ENCODE measurements at regions not wholly inside any gene's neighbourhood (a gene's known extent, or its start where the extent isn't known, plus 50 kb on each side); places are given as distances from the start of the nearest gene placed in this dataset.

DNA sequence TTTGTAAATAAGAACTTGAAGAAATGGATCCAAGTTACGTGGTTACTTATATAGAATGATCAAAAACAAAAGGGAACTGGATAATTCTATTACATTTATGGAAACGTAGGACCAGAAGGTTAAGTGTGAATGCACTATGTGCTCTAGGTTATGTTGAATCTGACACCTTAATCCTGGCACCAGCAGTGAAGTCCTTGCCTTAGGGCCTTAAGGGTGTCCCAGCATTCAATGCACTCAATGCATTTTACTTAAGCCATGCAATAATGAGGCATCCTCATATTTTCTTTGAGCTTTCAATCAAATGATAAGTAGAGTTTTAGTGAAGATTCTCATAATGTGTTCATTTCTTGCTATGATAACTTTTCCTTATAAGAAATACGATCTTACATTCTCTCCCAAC lies 178.3 kb upstream of the AGR3 start (continued):
- no peak for TF ChIP-seq NR2F1 (conservative IDR thresholded peaks at IDR 0.05)
- no peak for TF ChIP-seq RBBP5 (conservative IDR thresholded peaks at IDR 0.05)
- TF ChIP-seq CBFB (IDR thresholded peaks at IDR 0.05; ENCODE audit: low read depth) = no peak
- no peak for TF ChIP-seq MEF2A (IDR thresholded peaks at IDR 0.05; ENCODE audit: insufficient read depth, low read depth, low read length)
- no peak for TF ChIP-seq CHD2 (IDR thresholded peaks at IDR 0.05; ENCODE audit: borderline replicate concordance, low read depth, low read length)

DNA sequence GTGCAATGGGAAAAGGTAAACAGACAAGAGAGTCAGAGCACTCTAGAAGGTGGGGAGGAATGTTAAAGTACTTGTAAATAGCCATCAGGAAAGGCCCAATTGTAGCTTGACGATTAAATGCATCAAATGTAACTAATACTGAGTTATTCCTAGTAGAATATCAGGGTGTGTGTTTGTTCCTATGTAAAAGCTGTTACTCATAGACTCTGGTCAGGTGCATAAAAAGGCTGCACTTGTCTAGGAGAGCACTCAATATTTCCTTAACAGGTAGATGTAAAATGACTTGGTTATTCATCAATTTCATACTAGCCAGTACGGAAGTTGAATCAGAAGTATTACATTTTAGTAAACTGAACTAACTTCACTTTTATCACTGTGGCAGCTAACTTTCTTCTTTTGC lies 179.7 kb upstream of the AGR3 start:
- ATAC-seq (no peak), DNase-seq (ENCODE audit: low read depth, low spot score) (no peak), FAIRE-seq (no peak)
- H3K4me2 ChIP-seq (ENCODE audit: control insufficient read depth, insufficient read depth) = no peak overlapping the region
- intact Hi-C loops (cut with micrococcal nuclease; ENCODE audit: unreplicated experiment) = loop anchor here (5.0 kb wide), 1 partner anchor 96 kb away; no protein-coding TSS in a partner anchor
- no peaks in the 10 kb centered on the region for H4K20me1 ChIP-seq (ENCODE audit: control insufficient read depth, insufficient read depth)
- no peak overlapping the region for H3K4me3 ChIP-seq
- ChIA-PET SMC1A (ENCODE audit: uncharacterized antibody, unreplicated experiment) (interaction anchor here (1.0 to 5.5 kb wide), 13 partner anchors 10 to 244 kb away, joined by 3 to 61 read pairs (median 4); no protein-coding TSS in a partner anchor), CTCF (interaction anchor here (1.0 to 4.8 kb wide), 5 partner anchors 11 to 241 kb away, joined by 3 to 54 read pairs (median 5); no protein-coding TSS in a partner anchor), POLR2A (interaction anchor here (0.6 to 1.2 kb wide), 3 partner anchors 9 to 92 kb away, joined by 3 read pairs; no protein-coding TSS in a partner anchor), RAD21 (ENCODE audit: unreplicated experiment) (interaction anchor here (1.4 to 5.3 kb wide), 5 partner anchors 66 to 241 kb away, joined by 3 to 57 read pairs (median 10); no protein-coding TSS in a partner anchor)
- BruUV-seq (replicated peaks) = no TSS peak
- no peak overlapping the region for H3K27ac ChIP-seq (ENCODE audit: control insufficient read depth, insufficient read depth)
- 96% methylated on average over 2 of the region's 2 CpGs for WGBS (ENCODE audit: insufficient coverage, insufficient replicate concordance, low lambda C conversion rate, missing lambda C conversion rate)
- in situ Hi-C loops (cut with MboI) = no loop called here
- H3K9me3 ChIP-seq (replicated peaks; ENCODE audit: control insufficient read depth, insufficient read depth, low read length) = no peaks in the 10 kb centered on the region
- H3K4me1 ChIP-seq (ENCODE audit: control insufficient read depth, insufficient read depth, low read length) = no peaks in the 10 kb centered on the region
- H3K9ac ChIP-seq (ENCODE audit: control insufficient read depth, insufficient read depth, low read length) = no peak overlapping the region
- no peaks in the 10 kb centered on the region for H3K36me3 ChIP-seq (ENCODE audit: control insufficient read depth in 2 of 2, insufficient read depth in 2 of 2, low read length in 1 of 2)
- no peaks in the 10 kb centered on the region for H3K27me3 ChIP-seq (replicated peaks in 1 of 2; ENCODE audit: control insufficient read depth in 2 of 2, insufficient read depth in 2 of 2, low read length in 1 of 2)
- H3K79me2 ChIP-seq (ENCODE audit: control insufficient read depth, insufficient read depth, low read length) = no peaks in the 10 kb centered on the region
- H2AFZ ChIP-seq (ENCODE audit: control insufficient read depth, low read depth, low read length) = no peak overlapping the region
- TF ChIP-seq POLR2AphosphoS2 (IDR thresholded peaks at IDR 0.05; ENCODE audit: low read depth, low read length) = no peak
- no peak for TF ChIP-seq NR2C2 (IDR thresholded peaks at IDR 0.05; ENCODE audit: borderline replicate concordance, control insufficient read depth, insufficient read length, low read depth)
- no peak for TF ChIP-seq GATAD2B (conservative IDR thresholded peaks at IDR 0.05; ENCODE audit: low read depth)
- TF ChIP-seq, protein P1, sequence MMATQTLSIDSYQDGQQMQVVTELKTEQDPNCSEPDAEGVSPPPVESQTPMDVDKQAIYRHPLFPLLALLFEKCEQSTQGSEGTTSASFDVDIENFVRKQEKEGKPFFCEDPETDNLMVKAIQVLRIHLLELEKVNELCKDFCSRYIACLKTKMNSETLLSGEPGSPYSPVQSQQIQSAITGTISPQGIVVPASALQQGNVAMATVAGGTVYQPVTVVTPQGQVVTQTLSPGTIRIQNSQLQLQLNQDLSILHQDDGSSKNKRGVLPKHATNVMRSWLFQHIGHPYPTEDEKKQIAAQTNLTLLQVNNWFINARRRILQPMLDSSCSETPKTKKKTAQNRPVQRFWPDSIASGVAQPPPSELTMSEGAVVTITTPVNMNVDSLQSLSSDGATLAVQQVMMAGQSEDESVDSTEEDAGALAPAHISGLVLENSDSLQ (IDR thresholded peaks at IDR 0.05) = no peak
- no peak for TF ChIP-seq NFYB (IDR thresholded peaks at IDR 0.05; ENCODE audit: insufficient read depth, low read depth, low read length)
- TF ChIP-seq ZSCAN29 (IDR thresholded peaks at IDR 0.05) = no peak
- no peak for TF ChIP-seq EZH2 (IDR thresholded peaks at IDR 0.05; ENCODE audit: borderline replicate concordance, control insufficient read depth, low read depth, low read length)
- TF ChIP-seq SIN3A (IDR thresholded peaks at IDR 0.05; ENCODE audit: low read depth, low read length) = no peak
- TF ChIP-seq CREB1 (IDR thresholded peaks at IDR 0.05; ENCODE audit: low read depth) = no peak
- no peak for TF ChIP-seq EED (IDR thresholded peaks at IDR 0.05; ENCODE audit: low read depth)
- TF ChIP-seq CHD4 (IDR thresholded peaks at IDR 0.05) = no peak
- TF ChIP-seq, protein P2, sequence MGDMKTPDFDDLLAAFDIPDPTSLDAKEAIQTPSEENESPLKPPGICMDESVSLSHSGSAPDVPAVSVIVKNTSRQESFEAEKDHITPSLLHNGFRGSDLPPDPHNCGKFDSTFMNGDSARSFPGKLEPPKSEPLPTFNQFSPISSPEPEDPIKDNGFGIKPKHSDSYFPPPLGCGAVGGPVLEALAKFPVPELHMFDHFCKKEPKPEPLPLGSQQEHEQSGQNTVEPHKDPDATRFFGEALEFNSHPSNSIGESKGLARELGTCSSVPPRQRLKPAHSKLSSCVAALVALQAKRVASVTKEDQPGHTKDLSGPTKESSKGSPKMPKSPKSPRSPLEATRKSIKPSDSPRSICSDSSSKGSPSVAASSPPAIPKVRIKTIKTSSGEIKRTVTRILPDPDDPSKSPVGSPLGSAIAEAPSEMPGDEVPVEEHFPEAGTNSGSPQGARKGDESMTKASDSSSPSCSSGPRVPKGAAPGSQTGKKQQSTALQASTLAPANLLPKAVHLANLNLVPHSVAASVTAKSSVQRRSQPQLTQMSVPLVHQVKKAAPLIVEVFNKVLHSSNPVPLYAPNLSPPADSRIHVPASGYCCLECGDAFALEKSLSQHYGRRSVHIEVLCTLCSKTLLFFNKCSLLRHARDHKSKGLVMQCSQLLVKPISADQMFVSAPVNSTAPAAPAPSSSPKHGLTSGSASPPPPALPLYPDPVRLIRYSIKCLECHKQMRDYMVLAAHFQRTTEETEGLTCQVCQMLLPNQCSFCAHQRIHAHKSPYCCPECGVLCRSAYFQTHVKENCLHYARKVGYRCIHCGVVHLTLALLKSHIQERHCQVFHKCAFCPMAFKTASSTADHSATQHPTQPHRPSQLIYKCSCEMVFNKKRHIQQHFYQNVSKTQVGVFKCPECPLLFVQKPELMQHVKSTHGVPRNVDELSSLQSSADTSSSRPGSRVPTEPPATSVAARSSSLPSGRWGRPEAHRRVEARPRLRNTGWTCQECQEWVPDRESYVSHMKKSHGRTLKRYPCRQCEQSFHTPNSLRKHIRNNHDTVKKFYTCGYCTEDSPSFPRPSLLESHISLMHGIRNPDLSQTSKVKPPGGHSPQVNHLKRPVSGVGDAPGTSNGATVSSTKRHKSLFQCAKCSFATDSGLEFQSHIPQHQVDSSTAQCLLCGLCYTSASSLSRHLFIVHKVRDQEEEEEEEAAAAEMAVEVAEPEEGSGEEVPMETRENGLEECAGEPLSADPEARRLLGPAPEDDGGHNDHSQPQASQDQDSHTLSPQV (IDR thresholded peaks at IDR 0.05) = no peak
- TF ChIP-seq, protein P3, sequence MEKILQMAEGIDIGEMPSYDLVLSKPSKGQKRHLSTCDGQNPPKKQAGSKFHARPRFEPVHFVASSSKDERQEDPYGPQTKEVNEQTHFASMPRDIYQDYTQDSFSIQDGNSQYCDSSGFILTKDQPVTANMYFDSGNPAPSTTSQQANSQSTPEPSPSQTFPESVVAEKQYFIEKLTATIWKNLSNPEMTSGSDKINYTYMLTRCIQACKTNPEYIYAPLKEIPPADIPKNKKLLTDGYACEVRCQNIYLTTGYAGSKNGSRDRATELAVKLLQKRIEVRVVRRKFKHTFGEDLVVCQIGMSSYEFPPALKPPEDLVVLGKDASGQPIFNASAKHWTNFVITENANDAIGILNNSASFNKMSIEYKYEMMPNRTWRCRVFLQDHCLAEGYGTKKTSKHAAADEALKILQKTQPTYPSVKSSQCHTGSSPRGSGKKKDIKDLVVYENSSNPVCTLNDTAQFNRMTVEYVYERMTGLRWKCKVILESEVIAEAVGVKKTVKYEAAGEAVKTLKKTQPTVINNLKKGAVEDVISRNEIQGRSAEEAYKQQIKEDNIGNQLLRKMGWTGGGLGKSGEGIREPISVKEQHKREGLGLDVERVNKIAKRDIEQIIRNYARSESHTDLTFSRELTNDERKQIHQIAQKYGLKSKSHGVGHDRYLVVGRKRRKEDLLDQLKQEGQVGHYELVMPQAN (conservative IDR thresholded peaks at IDR 0.05) = no peak
